Neural progenitor cell (in vitro differentiated cells): ENCODE measurements at regions not wholly inside any gene's neighbourhood (a gene's known extent, or its start where the extent isn't known, plus 50 kb on each side); places are given as distances from the start of the nearest gene placed in this dataset.
A peak's percentile ranks its signal among the peaks of the same experiment; 100 is the strongest.

Experiments
- DNase-seq: peaks from one replicate; pipeline ENCODE4 v3.0.0-alpha.2; 2016; ENCODE audit warnings: low spot score
- H2AFZ ChIP-seq: fragments of 200-600 bp; sonication (generic); replicated peaks from 2 replicates; pipeline ENCODE4 v1.6.1; 2016; ENCODE audit warnings: antibody characterized with exemption
- H3F3A ChIP-seq: fragments of 200-600 bp; sonication (generic); 2 replicates; pipeline ENCODE4 v1.6.1; 2016; ENCODE audit warnings: antibody characterized with exemption, low read depth
- H3K27ac ChIP-seq: fragments of 200-600 bp; sonication (generic); 2 replicates; pipeline ENCODE4 v1.5.1; 2016; ENCODE audit warnings: mild to moderate bottlenecking
- H3K27me3 ChIP-seq: fragments of 200-600 bp; sonication (generic); 2 replicates; pipeline ENCODE4 v1.6.1; 2016; ENCODE audit warnings: mild to moderate bottlenecking, moderate library complexity
- H3K36me3 ChIP-seq: fragments of 200-600 bp; sonication (generic); 2 replicates; pipeline ENCODE4 v1.5.1; 2016
- H3K4me1 ChIP-seq: fragments of 200-600 bp; sonication (generic); 2 replicates; pipeline ENCODE4 v1.6.1; 2016; ENCODE audit warnings: mixed run types
- H3K4me2 ChIP-seq: fragments of 200-600 bp; sonication (generic); 2 replicates; pipeline ENCODE4 v1.6.1; 2016
- H3K4me3 ChIP-seq: fragments of 200-600 bp; sonication (generic); 2 replicates; pipeline ENCODE4 v1.5.1; 2016
- H3K79me2 ChIP-seq: fragments of 200-600 bp; sonication (generic); 2 replicates; pipeline ENCODE4 v1.6.1; 2016; ENCODE audit warnings: low read depth
- H3K9ac ChIP-seq: fragments of 200-600 bp; sonication (generic); 2 replicates; pipeline ENCODE4 v1.6.1; 2016
- H3K9me3 ChIP-seq: fragments of 200-600 bp; sonication (generic); 2 replicates; pipeline ENCODE4 v1.5.1; 2016; ENCODE audit warnings: low read depth
- H4K20me1 ChIP-seq: fragments of 200-600 bp; sonication (generic); 2 replicates; pipeline ENCODE4 v1.6.1; 2016; ENCODE audit warnings: low read depth
- H3K27ac Mint-ChIP-seq: 3 replicates; pipeline ENCODE4 v1.8.0; 2021; ENCODE audit warnings: mixed read lengths
- H3K27me3 Mint-ChIP-seq: 2 replicates; pipeline ENCODE4 v1.8.0; 2022; ENCODE audit warnings: low read depth, mild to moderate bottlenecking, inconsistent platforms, moderate library complexity, mixed read lengths; ENCODE audit not compliant: insufficient read depth
- H3K36me3 Mint-ChIP-seq: 3 replicates; pipeline ENCODE4 v1.8.0; 2021; ENCODE audit warnings: mixed read lengths
- H3K4me1 Mint-ChIP-seq: 3 replicates; pipeline ENCODE4 v1.8.0; 2021; ENCODE audit warnings: mixed read lengths
- H3K4me3 Mint-ChIP-seq: 3 replicates; pipeline ENCODE4 v1.8.0; 2021; ENCODE audit warnings: mild to moderate bottlenecking, moderate library complexity, mixed read lengths
- H3K9me3 Mint-ChIP-seq: 3 replicates; pipeline ENCODE4 v1.8.0; 2020; ENCODE audit warnings: mixed read lengths
- EZH2 ChIP-seq: fragments of 200-600 bp; sonication (generic); IDR thresholded peaks from 2 replicates; pipeline ENCODE4 v1.6.1; 2017; ENCODE audit warnings: antibody characterized with exemption, mild to moderate bottlenecking, moderate library complexity
- EZH2phosphoT487 ChIP-seq: fragments of 200-600 bp; sonication (generic); IDR thresholded peaks from 2 replicates; pipeline ENCODE4 v1.6.1; 2017; ENCODE audit warnings: antibody characterized with exemption
- TF ChIP-seq, protein P1 (sequence below): fragments of 200-600 bp; sonication (generic); IDR thresholded peaks from 2 replicates; pipeline ENCODE4 v1.5.1; 2017; ENCODE audit warnings: antibody characterized with exemption, mild to moderate bottlenecking

GRCh38 chr14:25108291-25108690, 58.3 kb upstream of the STXBP6 start:
- H3K9me3 ChIP-seq, result no peaks in the 10 kb centered on the region
- no peaks in the 10 kb centered on the region for H3K36me3 Mint-ChIP-seq
- no peaks in the 10 kb centered on the region for H3K27me3 Mint-ChIP-seq
- H3K9ac ChIP-seq, result no peak overlapping the region
- no peaks in the 10 kb centered on the region for H3K4me1 ChIP-seq
- H3F3A ChIP-seq, result no peaks in the 10 kb centered on the region
- no peaks in the 10 kb centered on the region for H3K79me2 ChIP-seq
- no peak for DNase-seq
- no peak overlapping the region for H3K27ac ChIP-seq
- no peaks in the 10 kb centered on the region for H3K36me3 ChIP-seq
- no peak overlapping the region for H3K4me2 ChIP-seq
- peaks cover 4% of the 10 kb centered on the region for H3K4me1 Mint-ChIP-seq
- H3K27ac Mint-ChIP-seq, result no peak overlapping the region
- H2AFZ ChIP-seq, result no peak overlapping the region
- H3K9me3 Mint-ChIP-seq, result no peaks in the 10 kb centered on the region
- H4K20me1 ChIP-seq, result no peaks in the 10 kb centered on the region
- H3K4me3 Mint-ChIP-seq, result no peak overlapping the region
- TF ChIP-seq EZH2, result no peak
- TF ChIP-seq, protein P1, sequence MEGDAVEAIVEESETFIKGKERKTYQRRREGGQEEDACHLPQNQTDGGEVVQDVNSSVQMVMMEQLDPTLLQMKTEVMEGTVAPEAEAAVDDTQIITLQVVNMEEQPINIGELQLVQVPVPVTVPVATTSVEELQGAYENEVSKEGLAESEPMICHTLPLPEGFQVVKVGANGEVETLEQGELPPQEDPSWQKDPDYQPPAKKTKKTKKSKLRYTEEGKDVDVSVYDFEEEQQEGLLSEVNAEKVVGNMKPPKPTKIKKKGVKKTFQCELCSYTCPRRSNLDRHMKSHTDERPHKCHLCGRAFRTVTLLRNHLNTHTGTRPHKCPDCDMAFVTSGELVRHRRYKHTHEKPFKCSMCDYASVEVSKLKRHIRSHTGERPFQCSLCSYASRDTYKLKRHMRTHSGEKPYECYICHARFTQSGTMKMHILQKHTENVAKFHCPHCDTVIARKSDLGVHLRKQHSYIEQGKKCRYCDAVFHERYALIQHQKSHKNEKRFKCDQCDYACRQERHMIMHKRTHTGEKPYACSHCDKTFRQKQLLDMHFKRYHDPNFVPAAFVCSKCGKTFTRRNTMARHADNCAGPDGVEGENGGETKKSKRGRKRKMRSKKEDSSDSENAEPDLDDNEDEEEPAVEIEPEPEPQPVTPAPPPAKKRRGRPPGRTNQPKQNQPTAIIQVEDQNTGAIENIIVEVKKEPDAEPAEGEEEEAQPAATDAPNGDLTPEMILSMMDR, result no peak
- no peak for TF ChIP-seq EZH2phosphoT487
- no peaks in the 10 kb centered on the region for H3K27me3 ChIP-seq
- no peak overlapping the region for H3K4me3 ChIP-seq

DNA sequence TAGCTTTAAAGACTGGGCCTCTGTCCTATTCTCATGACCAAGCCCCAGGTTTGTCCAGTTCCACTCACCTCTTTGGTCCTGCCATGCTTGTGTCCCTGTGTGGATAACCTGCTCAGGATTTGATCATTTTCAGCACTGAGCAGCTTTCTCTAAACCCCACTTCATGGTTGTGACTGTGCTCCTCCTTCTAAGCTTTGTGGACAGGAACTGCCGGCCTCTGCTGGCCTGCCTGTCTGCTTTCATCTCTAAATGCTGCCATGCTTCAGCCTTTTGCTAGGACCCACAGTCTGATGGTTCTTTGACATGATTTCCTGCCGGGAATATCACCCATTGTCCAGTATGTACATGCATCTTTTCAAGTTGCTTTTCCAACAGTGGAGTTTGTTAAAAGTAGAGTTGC, 53.9 kb upstream of the STXBP6 start:
- H3F3A ChIP-seq, result no peaks in the 10 kb centered on the region
- Mint-ChIP-seq H3K4me3 (no peak overlapping the region), H3K36me3 (no peaks in the 10 kb centered on the region), H3K4me1 (no peaks in the 10 kb centered on the region), H3K27ac (no peak overlapping the region), H3K9me3 (no peaks in the 10 kb centered on the region), H3K27me3 (no peaks in the 10 kb centered on the region)
- no peak overlapping the region for H3K27ac ChIP-seq
- H3K9ac ChIP-seq, result no peak overlapping the region
- H3K27me3 ChIP-seq, result no peaks in the 10 kb centered on the region
- no peak overlapping the region for H3K4me2 ChIP-seq
- H3K9me3 ChIP-seq, result no peaks in the 10 kb centered on the region
- no peaks in the 10 kb centered on the region for H4K20me1 ChIP-seq
- H3K79me2 ChIP-seq, result no peaks in the 10 kb centered on the region
- H3K4me1 ChIP-seq, result no peaks in the 10 kb centered on the region
- peak overlapping the region; percentile 51 for H2AFZ ChIP-seq
- TF ChIP-seq, protein P1, result no peak
- no peak for TF ChIP-seq EZH2phosphoT487
- no peak for TF ChIP-seq EZH2
- H3K36me3 ChIP-seq, result no peaks in the 10 kb centered on the region
- H3K4me3 ChIP-seq, result no peak overlapping the region
- no peak for DNase-seq

DNA sequence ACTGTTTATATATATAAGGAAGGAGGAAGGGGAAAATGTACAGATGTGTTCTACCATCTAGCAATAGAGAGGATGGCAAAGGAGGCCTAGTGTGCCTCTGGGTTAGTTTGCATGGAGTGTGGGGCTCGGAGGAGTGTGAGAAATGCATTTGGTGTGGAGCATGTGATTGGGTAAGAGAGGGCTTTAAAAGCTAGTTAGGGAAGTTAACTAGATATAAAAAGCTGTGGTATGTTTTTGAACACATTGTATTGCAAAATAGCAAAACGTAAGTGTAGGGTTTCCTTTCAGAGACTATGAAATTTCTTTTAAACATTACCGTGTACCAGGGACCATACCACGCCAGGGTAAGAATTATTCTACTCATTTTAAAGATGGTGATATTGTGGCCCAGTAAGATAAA, 53.3 kb upstream of the STXBP6 start:
- Mint-ChIP-seq H3K4me3 (no peak overlapping the region), H3K27ac (no peak overlapping the region), H3K27me3 (no peaks in the 10 kb centered on the region), H3K36me3 (no peaks in the 10 kb centered on the region), H3K9me3 (no peaks in the 10 kb centered on the region), H3K4me1 (no peaks in the 10 kb centered on the region)
- no peaks in the 10 kb centered on the region for H3K36me3 ChIP-seq
- no peaks in the 10 kb centered on the region for H3K9me3 ChIP-seq
- H3K79me2 ChIP-seq, result no peaks in the 10 kb centered on the region
- no peaks in the 10 kb centered on the region for H4K20me1 ChIP-seq
- H3K27me3 ChIP-seq, result no peaks in the 10 kb centered on the region
- no peak overlapping the region for H3K4me2 ChIP-seq
- no peak overlapping the region for H3K4me3 ChIP-seq
- no peak for DNase-seq
- no peak overlapping the region for H3K27ac ChIP-seq
- H2AFZ ChIP-seq, result no peak overlapping the region
- no peak overlapping the region for H3K9ac ChIP-seq
- no peaks in the 10 kb centered on the region for H3F3A ChIP-seq
- TF ChIP-seq EZH2 (no peak), EZH2phosphoT487 (no peak)
- TF ChIP-seq, protein P1, result no peak
- no peaks in the 10 kb centered on the region for H3K4me1 ChIP-seq

DNA sequence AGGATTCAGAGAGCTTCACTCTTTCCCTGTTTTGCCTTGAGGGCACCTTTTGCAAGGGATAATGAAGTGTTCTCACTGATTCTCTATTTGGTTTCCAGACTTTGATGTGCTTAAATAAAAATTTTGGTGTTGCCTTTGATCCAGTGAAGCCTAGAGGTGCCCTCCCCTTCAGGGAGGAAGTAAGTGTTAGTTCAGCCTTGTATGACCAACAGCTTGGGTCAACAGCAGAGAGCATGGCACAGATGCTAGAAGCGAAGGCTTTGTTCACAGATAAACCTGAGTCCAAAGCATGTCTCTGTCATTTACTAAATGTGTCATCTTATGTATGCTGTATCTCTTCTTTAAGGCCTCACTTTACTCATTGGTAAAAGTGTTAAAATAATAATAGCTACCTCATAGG, 52.8 kb upstream of the STXBP6 start:
- no peaks in the 10 kb centered on the region for H3K27me3 ChIP-seq
- H3K9ac ChIP-seq, result no peak overlapping the region
- H3F3A ChIP-seq, result no peaks in the 10 kb centered on the region
- no peak overlapping the region for H3K27ac Mint-ChIP-seq
- no peaks in the 10 kb centered on the region for H4K20me1 ChIP-seq
- H2AFZ ChIP-seq, result no peak overlapping the region
- no peaks in the 10 kb centered on the region for H3K36me3 Mint-ChIP-seq
- no peaks in the 10 kb centered on the region for H3K27me3 Mint-ChIP-seq
- H3K9me3 Mint-ChIP-seq, result no peaks in the 10 kb centered on the region
- H3K9me3 ChIP-seq, result no peaks in the 10 kb centered on the region
- no peaks in the 10 kb centered on the region for H3K36me3 ChIP-seq
- no peak overlapping the region for H3K4me3 ChIP-seq
- no peaks in the 10 kb centered on the region for H3K4me1 ChIP-seq
- H3K4me2 ChIP-seq, result no peak overlapping the region
- H3K4me3 Mint-ChIP-seq, result no peak overlapping the region
- TF ChIP-seq EZH2, result no peak
- TF ChIP-seq, protein P1, result no peak
- no peak for TF ChIP-seq EZH2phosphoT487
- no peaks in the 10 kb centered on the region for H3K4me1 Mint-ChIP-seq
- H3K27ac ChIP-seq, result no peak overlapping the region
- no peak for DNase-seq
- no peaks in the 10 kb centered on the region for H3K79me2 ChIP-seq
